ENCODE measurements at regions not wholly inside any gene's neighbourhood (a gene's known extent, or its start where the extent isn't known, plus 50 kb on each side); places are given as distances from the start of the nearest gene placed in this dataset.

- no peaks in the 10 kb centered on the region for H3K9me3 ChIP-seq
- H3K4me1 ChIP-seq = peaks cover 20% of the 10 kb centered on the region
- H3K36me3 ChIP-seq = no peaks in the 10 kb centered on the region
- TF ChIP-seq POLR2A (IDR thresholded peaks at IDR 0.05) (no peak), CTCF (IDR thresholded peaks at IDR 0.05) (no peak), EP300 (IDR thresholded peaks at IDR 0.05) (no peak), POLR2AphosphoS5 (IDR thresholded peaks at IDR 0.05) (no peak)
- peak overlapping the region; percentile 65 for H3K27ac ChIP-seq
- DNase-seq (ENCODE audit: low spot score in 2 of 2) = no peak
- no peaks in the 10 kb centered on the region for H3K27me3 ChIP-seq
- 78% methylated on average over 5 of the region's 5 CpGs for WGBS
- no peak overlapping the region for H3K4me3 ChIP-seq
Measured at GRCh38 chr20:17795501-17796071, 95.8 kb downstream of the BANF2 start.

- peak overlapping the region; percentile 65 for H3K27ac ChIP-seq
- no peaks in the 10 kb centered on the region for H3K27me3 ChIP-seq
- H3K4me3 ChIP-seq = no peak overlapping the region
- H3K4me1 ChIP-seq = peaks cover 20% of the 10 kb centered on the region
- H3K36me3 ChIP-seq = no peaks in the 10 kb centered on the region
- TF ChIP-seq POLR2AphosphoS5 (IDR thresholded peaks at IDR 0.05) (no peak), EP300 (IDR thresholded peaks at IDR 0.05) (no peak), POLR2A (IDR thresholded peaks at IDR 0.05) (no peak), CTCF (IDR thresholded peaks at IDR 0.05) (no peak)
- H3K9me3 ChIP-seq = no peaks in the 10 kb centered on the region
- DNase-seq (ENCODE audit: low spot score in 2 of 2) = no peak
Measured at GRCh38 chr20:17795003-17795402, 95.2 kb downstream of the BANF2 start.

- no peaks in the 10 kb centered on the region for H3K9me3 ChIP-seq
- no peak for DNase-seq (ENCODE audit: low spot score in 2 of 2)
- WGBS = 86% methylated on average over 3 of the region's 3 CpGs
- no peaks in the 10 kb centered on the region for H3K27me3 ChIP-seq
- TF ChIP-seq EP300 (IDR thresholded peaks at IDR 0.05) (no peak), CTCF (IDR thresholded peaks at IDR 0.05) (no peak), POLR2A (IDR thresholded peaks at IDR 0.05) (no peak), POLR2AphosphoS5 (IDR thresholded peaks at IDR 0.05) (no peak)
- H3K4me1 ChIP-seq = peaks cover 20% of the 10 kb centered on the region
- no peaks in the 10 kb centered on the region for H3K36me3 ChIP-seq
- H3K27ac ChIP-seq = no peak overlapping the region
- H3K4me3 ChIP-seq = no peak overlapping the region
Measured at GRCh38 chr20:17794400-17794799, 94.6 kb downstream of the BANF2 start.

- Histone ChIP-seq H3K4me1 (peaks cover 20% of the 10 kb centered on the region), H3K27ac (no peak overlapping the region), H3K4me3 (no peak overlapping the region), H3K9me3 (no peaks in the 10 kb centered on the region), H3K36me3 (no peaks in the 10 kb centered on the region), H3K27me3 (no peaks in the 10 kb centered on the region)
- DNase-seq (ENCODE audit: low spot score in 2 of 2) = no peak
- 88% methylated on average over 1 of the region's 2 CpGs for WGBS
- no peak for TF ChIP-seq CTCF (IDR thresholded peaks at IDR 0.05)
- TF ChIP-seq POLR2A (IDR thresholded peaks at IDR 0.05) = no peak
- TF ChIP-seq POLR2AphosphoS5 (IDR thresholded peaks at IDR 0.05) = no peak
- no peak for TF ChIP-seq EP300 (IDR thresholded peaks at IDR 0.05)
Measured at GRCh38 chr20:17793986-17794385, 94.2 kb downstream of the BANF2 start.

GRCh38 chr20:17790296-17790695 is 90.5 kb downstream of the BANF2 start:
- Histone ChIP-seq H3K27me3 (no peaks in the 10 kb centered on the region), H3K27ac (no peak overlapping the region), H3K4me3 (no peak overlapping the region), H3K4me1 (peaks cover 6% of the 10 kb centered on the region), H3K9me3 (no peaks in the 10 kb centered on the region), H3K36me3 (no peaks in the 10 kb centered on the region)
- 62% methylated on average over 4 of the region's 4 CpGs for WGBS
- TF ChIP-seq CTCF (IDR thresholded peaks at IDR 0.05) = no peak
- TF ChIP-seq POLR2AphosphoS5 (IDR thresholded peaks at IDR 0.05) = no peak
- TF ChIP-seq EP300 (IDR thresholded peaks at IDR 0.05) = no peak
- no peak for TF ChIP-seq POLR2A (IDR thresholded peaks at IDR 0.05)
- DNase-seq (ENCODE audit: low spot score in 2 of 2) = no peak

All from suprapubic skin (tissue), 4 donors.